ENCODE measurements at regions not wholly inside any gene's neighbourhood (a gene's known extent, or its start where the extent isn't known, plus 50 kb on each side); places are given as distances from the start of the nearest gene placed in this dataset.

DNA sequence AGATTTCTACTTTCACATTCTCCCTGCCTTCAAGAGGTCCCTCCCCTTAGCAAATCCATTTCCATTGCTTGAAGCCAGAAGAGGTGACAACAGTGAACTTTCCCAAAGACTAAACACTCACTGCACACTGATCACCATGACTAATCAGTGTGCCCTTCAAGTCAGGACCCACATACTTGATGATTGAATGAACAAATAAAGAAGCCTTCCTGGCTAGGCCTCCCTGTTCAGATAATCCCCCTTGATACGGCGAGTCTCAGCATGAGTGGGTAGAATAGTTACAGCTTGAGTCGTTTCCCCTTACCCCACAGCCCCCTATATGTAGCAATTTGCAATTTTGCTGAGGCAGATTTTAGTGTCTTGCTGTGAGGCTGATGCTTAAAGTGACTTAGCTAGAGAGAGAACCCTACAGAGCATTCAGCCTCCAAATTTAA, 102.2 kb downstream of the UNC5CL start:
- H2AK5ac ChIP-seq (ENCODE audit: low read depth, low read length) = no peak overlapping the region
- no peak overlapping the region for H3K27ac ChIP-seq (ENCODE audit: low read depth, low read length)
- H3K27me3 ChIP-seq (replicated peaks in 1 of 4; ENCODE audit: control insufficient read depth in 3 of 4, extremely low read depth in 1 of 4, insufficient read depth in 3 of 4, low read length in 3 of 4) = no peaks in the 10 kb centered on the region
- FAIRE-seq = no peak
- no peak overlapping the region for H3K18ac ChIP-seq (ENCODE audit: extremely low read depth, low read length)
- H3K4ac ChIP-seq (replicated peaks; ENCODE audit: insufficient read length, low read depth, low read length) = no peak overlapping the region
- no peak overlapping the region for H2BK120ac ChIP-seq (replicated peaks; ENCODE audit: low read depth, low read length)
- H3K9ac ChIP-seq (replicated peaks in 1 of 4; ENCODE audit: extremely low read depth in 1 of 4, low read depth in 3 of 4, low read length in 3 of 4) = no peak overlapping the region
- no peak overlapping the region for H4K91ac ChIP-seq (replicated peaks; ENCODE audit: insufficient read length, low read length)
- H2BK12ac ChIP-seq (ENCODE audit: low read depth, low read length) = no peak overlapping the region
- H3K79me1 ChIP-seq (ENCODE audit: low read depth, low read length) = no peaks in the 10 kb centered on the region
- H3K4me2 ChIP-seq (ENCODE audit: insufficient read depth in 1 of 2, low read depth in 2 of 2, low read length in 2 of 2) = no peak overlapping the region
- no peaks in the 10 kb centered on the region for H3K23me2 ChIP-seq (ENCODE audit: low read depth, low read length)
- no peaks in the 10 kb centered on the region for H3K79me2 ChIP-seq (ENCODE audit: control insufficient read depth in 1 of 2, insufficient read depth in 2 of 2, low read length in 2 of 2)
- ChIA-PET CTCF (ENCODE audit: partially characterized antibody) (interaction anchor here (0.8 to 1.7 kb wide), 4 partner anchors 12 to 91 kb away, joined by 3 to 7 read pairs (median 4); no protein-coding TSS in a partner anchor), POLR2A (ENCODE audit: partially characterized antibody) (no interaction called here)
- H4K20me1 ChIP-seq (replicated peaks in 1 of 2; ENCODE audit: control insufficient read depth in 1 of 2, insufficient read depth in 2 of 2, low read length in 2 of 2) = no peaks in the 10 kb centered on the region
- peaks cover 0 to 4% (median 0%) of the 10 kb centered on the region in 4 experiments; a peak in 2 of 7 replicates for H3K4me1 ChIP-seq (replicated peaks in 1 of 4; ENCODE audit: control insufficient read depth in 3 of 4, insufficient read depth in 4 of 4, low read length in 3 of 4)
- no peak overlapping the region for H3K14ac ChIP-seq (ENCODE audit: insufficient read length)
- no peaks in the 10 kb centered on the region for H3K9me3 ChIP-seq (ENCODE audit: insufficient read depth in 2 of 2, low read depth in 1 of 2, low read length in 1 of 2)
- H2BK15ac ChIP-seq (ENCODE audit: low read length) = 0 out of 2 replicates have a peak overlapping the region, but pooled peaks have one; percentile 47
- H3K23ac ChIP-seq (ENCODE audit: insufficient read length) = no peak overlapping the region
- no peak overlapping the region for H2AFZ ChIP-seq (ENCODE audit: low read length)
- H4K5ac ChIP-seq (ENCODE audit: insufficient read length, low read depth, low read length) = no peak overlapping the region
- no peak overlapping the region for H2BK20ac ChIP-seq (ENCODE audit: low read length)
- H3K56ac ChIP-seq (replicated peaks; ENCODE audit: insufficient read length, low read depth, low read length) = no peak overlapping the region
- H3K4me3 ChIP-seq (ENCODE audit: extremely low read depth in 1 of 4, insufficient read depth in 2 of 4, low read depth in 3 of 4, low read length in 4 of 4) = no peak overlapping the region
- H2BK5ac ChIP-seq (ENCODE audit: low read depth, low read length) = no peak overlapping the region
- 96% methylated on average over 3 of the region's 3 CpGs; no CpG with 5 or more reads in 1 of the 2 experiments for WGBS, 2 experiments (ENCODE audit: extremely low coverage in 1 of 2, insufficient coverage in 1 of 2, insufficient read length in 1 of 2, insufficient replicate concordance in 2 of 2, low coverage in 1 of 2, low lambda C conversion rate in 2 of 2, missing lambda C conversion rate in 1 of 2)
- H4K8ac ChIP-seq (ENCODE audit: extremely low read depth, insufficient read depth, low read length) = no peak overlapping the region
- H3K36me3 ChIP-seq (ENCODE audit: control insufficient read depth in 2 of 4, insufficient read depth in 4 of 4, low read length in 3 of 4) = no peaks in the 10 kb centered on the region
- DNase-seq (ENCODE audit: low read depth in 1 of 2, low spot score in 2 of 2) = no peak
- TF ChIP-seq GABPA (IDR thresholded peaks at IDR 0.05; ENCODE audit: borderline replicate concordance, insufficient read depth, low read length) = no peak
- no peak for TF ChIP-seq POU5F1 (IDR thresholded peaks at IDR 0.05; ENCODE audit: low read depth, low read length)
- no peak for TF ChIP-seq KDM1A (IDR thresholded peaks at IDR 0.05; ENCODE audit: borderline replicate concordance, low read length)
- no peak for TF ChIP-seq RXRA (IDR thresholded peaks at IDR 0.05; ENCODE audit: insufficient read depth, low read depth, low read length)
- no peak for TF ChIP-seq SP2 (IDR thresholded peaks at IDR 0.05; ENCODE audit: low read length)
- TF ChIP-seq NANOG (IDR thresholded peaks at IDR 0.05; ENCODE audit: insufficient read depth, low read depth, low read length, poor library complexity, severe bottlenecking) = no peak
- TF ChIP-seq RNF2 (IDR thresholded peaks at IDR 0.05; ENCODE audit: borderline replicate concordance, low read depth, low read length, missing control alignments, poor library complexity, severe bottlenecking) = no peak
- TF ChIP-seq SRF (IDR thresholded peaks at IDR 0.05; ENCODE audit: low read depth, low read length) = no peak
- TF ChIP-seq BCL11A (IDR thresholded peaks at IDR 0.05; ENCODE audit: low read depth in 2 of 2, low read length in 2 of 2) = no peak
- TF ChIP-seq MAX (IDR thresholded peaks at IDR 0.05) = no peak
- TF ChIP-seq ASH2L (IDR thresholded peaks at IDR 0.05; ENCODE audit: low read length) = no peak
- TF ChIP-seq, protein P1, sequence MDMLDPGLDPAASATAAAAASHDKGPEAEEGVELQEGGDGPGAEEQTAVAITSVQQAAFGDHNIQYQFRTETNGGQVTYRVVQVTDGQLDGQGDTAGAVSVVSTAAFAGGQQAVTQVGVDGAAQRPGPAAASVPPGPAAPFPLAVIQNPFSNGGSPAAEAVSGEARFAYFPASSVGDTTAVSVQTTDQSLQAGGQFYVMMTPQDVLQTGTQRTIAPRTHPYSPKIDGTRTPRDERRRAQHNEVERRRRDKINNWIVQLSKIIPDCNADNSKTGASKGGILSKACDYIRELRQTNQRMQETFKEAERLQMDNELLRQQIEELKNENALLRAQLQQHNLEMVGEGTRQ (IDR thresholded peaks at IDR 0.05; ENCODE audit: low read length) = no peak
- no peak for TF ChIP-seq NRF1 (IDR thresholded peaks at IDR 0.05; ENCODE audit: low read depth, low read length)
